ENCODE measurements at regions not wholly inside any gene's neighbourhood (a gene's known extent, or its start where the extent isn't known, plus 50 kb on each side); places are given as distances from the start of the nearest gene placed in this dataset.

- DNase-seq (ENCODE audit: insufficient read length, low spot score) (no peak), FAIRE-seq (no peak)
- TF ChIP-seq CTCF (IDR thresholded peaks at IDR 0.05; ENCODE audit: insufficient read depth, missing control alignments): no peak
Measured at GRCh38 chr2:138275292-138275690, 226.3 kb upstream of the SPOPL start.

- DNase-seq (ENCODE audit: insufficient read length, low spot score) (no peak), FAIRE-seq (no peak)
- TF ChIP-seq CTCF (IDR thresholded peaks at IDR 0.05; ENCODE audit: insufficient read depth, missing control alignments): no peak
Measured at GRCh38 chr2:138275881-138276280, 225.7 kb upstream of the SPOPL start.

- DNase-seq (ENCODE audit: insufficient read length, low spot score): no peak
- FAIRE-seq: no peak
- no peak for TF ChIP-seq CTCF (IDR thresholded peaks at IDR 0.05; ENCODE audit: insufficient read depth, missing control alignments)
Measured at GRCh38 chr2:138276339-138276738, 225.2 kb upstream of the SPOPL start.

GRCh38 chr2:138277062-138277461 is 224.5 kb upstream of the SPOPL start:
- no peak for TF ChIP-seq CTCF (IDR thresholded peaks at IDR 0.05; ENCODE audit: insufficient read depth, missing control alignments)
- DNase-seq (ENCODE audit: insufficient read length, low spot score) (no peak), FAIRE-seq (no peak)

- no peak for TF ChIP-seq CTCF (IDR thresholded peaks at IDR 0.05; ENCODE audit: insufficient read depth, missing control alignments)
- no peak for FAIRE-seq
Measured at GRCh38 chr2:138279871-138280270, 221.7 kb upstream of the SPOPL start.

GRCh38 chr2:138280999-138281695 is 220.4 kb upstream of the SPOPL start:
- DNase-seq (ENCODE audit: insufficient read length, low spot score) (no peak), FAIRE-seq (no peak)
- no peak for TF ChIP-seq CTCF (IDR thresholded peaks at IDR 0.05; ENCODE audit: insufficient read depth, missing control alignments)

More at GRCh38 chr2:138279871-138280270, 221.7 kb upstream of the SPOPL start:
- no peak for DNase-seq (ENCODE audit: insufficient read length, low spot score)

GRCh38 chr2:138282014-138282672 is 219.4 kb upstream of the SPOPL start:
- FAIRE-seq (no peak), DNase-seq (ENCODE audit: insufficient read length, low spot score) (no peak)
- TF ChIP-seq CTCF (IDR thresholded peaks at IDR 0.05; ENCODE audit: insufficient read depth, missing control alignments): no peak

Measured in D721Med (cell line).